Fibroblast of lung (primary cell): ENCODE measurements at regions not wholly inside any gene's neighbourhood (a gene's known extent, or its start where the extent isn't known, plus 50 kb on each side); places are given as distances from the start of the nearest gene placed in this dataset.
"Not testable (repeated sequence)": the region's sequence is repeated elsewhere in the genome, so short reads cannot be mapped to it uniquely, and the experiment has no call there.

Experiments used
- EZH2 ChIP-seq: IDR thresholded peaks from 2 replicates; pipeline ENCODE4 v1.5.1; 2012; ENCODE audit warnings: low read length, control low read depth, mild to moderate bottlenecking; ENCODE audit errors: missing control alignments
- TF ChIP-seq, protein P1 (sequence below), 2 donors: IDR thresholded peaks in 1 of 2; conservative IDR thresholded peaks in 1 of 2; 1 replicate in 1 of 2; 2 replicates in 1 of 2; pipeline ENCODE4 v1.5.1; 2011 to 2012; ENCODE audit warnings: low read length in 2 of 2, control low read depth in 1 of 2, inconsistent platforms in 1 of 2, low read depth in 1 of 2, mild to moderate bottlenecking in 1 of 2

- TF ChIP-seq, protein P1, sequence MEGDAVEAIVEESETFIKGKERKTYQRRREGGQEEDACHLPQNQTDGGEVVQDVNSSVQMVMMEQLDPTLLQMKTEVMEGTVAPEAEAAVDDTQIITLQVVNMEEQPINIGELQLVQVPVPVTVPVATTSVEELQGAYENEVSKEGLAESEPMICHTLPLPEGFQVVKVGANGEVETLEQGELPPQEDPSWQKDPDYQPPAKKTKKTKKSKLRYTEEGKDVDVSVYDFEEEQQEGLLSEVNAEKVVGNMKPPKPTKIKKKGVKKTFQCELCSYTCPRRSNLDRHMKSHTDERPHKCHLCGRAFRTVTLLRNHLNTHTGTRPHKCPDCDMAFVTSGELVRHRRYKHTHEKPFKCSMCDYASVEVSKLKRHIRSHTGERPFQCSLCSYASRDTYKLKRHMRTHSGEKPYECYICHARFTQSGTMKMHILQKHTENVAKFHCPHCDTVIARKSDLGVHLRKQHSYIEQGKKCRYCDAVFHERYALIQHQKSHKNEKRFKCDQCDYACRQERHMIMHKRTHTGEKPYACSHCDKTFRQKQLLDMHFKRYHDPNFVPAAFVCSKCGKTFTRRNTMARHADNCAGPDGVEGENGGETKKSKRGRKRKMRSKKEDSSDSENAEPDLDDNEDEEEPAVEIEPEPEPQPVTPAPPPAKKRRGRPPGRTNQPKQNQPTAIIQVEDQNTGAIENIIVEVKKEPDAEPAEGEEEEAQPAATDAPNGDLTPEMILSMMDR (conservative IDR thresholded peaks at IDR 0.05 in 1 of 2, IDR thresholded peaks at IDR 0.05 in 1 of 2; ENCODE audit: low read depth in 1 of 2, low read length in 2 of 2): not testable (repeated sequence)
- not testable (repeated sequence) for TF ChIP-seq EZH2
Measured at GRCh38 chrX:80912351-80912750, 102.7 kb upstream of the BRWD3 start.
